SK-N-SH (cell line): ENCODE measurements at regions not wholly inside any gene's neighbourhood (a gene's known extent, or its start where the extent isn't known, plus 50 kb on each side); places are given as distances from the start of the nearest gene placed in this dataset.

ENCODE experiments used
- CTCF ChIA-PET: fragments of 300-600, 350-600 bp; formaldehyde crosslinking; extraction: SDS; loops from one replicate; lab custom pipeline; 2021; lab: Yijun Ruan, JAX
- POLR2A ChIA-PET: fragments of 350-600 bp; sonication (Branson Sonifier 250); formaldehyde crosslinking; extraction: SDS; loops from one replicate; lab custom pipeline; 2020; ENCODE audit warnings: antibody characterized with exemption, inconsistent platforms; lab: Yijun Ruan, JAX
- DNase-seq: peaks from one replicate; pipeline ENCODE4 v3.0.0; 2012
- H2AFZ ChIP-seq: fragments of 200-600 bp; sonication (generic); 2 replicates; pipeline ENCODE4 v1.8.1; 2016; ENCODE audit warnings: antibody characterized with exemption, mild to moderate bottlenecking, low read depth
- H3F3A ChIP-seq: fragments of 200-600 bp; sonication (generic); replicated peaks from 2 replicates; pipeline ENCODE3; 2016; ENCODE audit warnings: antibody characterized with exemption, mild to moderate bottlenecking; ENCODE audit not compliant: insufficient read depth
- H3K27ac ChIP-seq, 2 experiments: fragments of 200-500 bp in 1 of 2; fragments of 200-600 bp in 1 of 2; sonication (Bioruptor generic) in 1 of 2; sonication (generic), shearing (Covaris generic) in 1 of 2; 2 replicates each; pipeline versions ENCODE4 v1.5.1 to v1.6.1; 2014 to 2016; ENCODE audit warnings: low read depth in 2 of 2, inconsistent platforms in 1 of 2, low read length in 1 of 2, mild to moderate bottlenecking in 1 of 2, mixed read lengths in 1 of 2
- H3K27me3 ChIP-seq: fragments of 200-600 bp; sonication (generic), shearing (Covaris generic); 2 replicates; pipeline ENCODE4 v1.6.1; 2016; ENCODE audit warnings: mixed run types; ENCODE audit not compliant: insufficient read depth
- H3K36me3 ChIP-seq, 2 experiments: fragments of 200-500 bp in 1 of 2; fragments of 200-600 bp in 1 of 2; sonication (Bioruptor generic) in 1 of 2; sonication (generic) in 1 of 2; replicated peaks in 1 of 2; 2 replicates each; pipeline versions ENCODE3 to v1.5.1; 2014 to 2016; ENCODE audit warnings: low read length in 1 of 2, mild to moderate bottlenecking in 1 of 2; ENCODE audit not compliant: insufficient read depth in 2 of 2, control insufficient read depth in 1 of 2
- H3K4me1 ChIP-seq, 2 experiments: fragments of 200-500 bp in 1 of 2; fragments of 200-600 bp in 1 of 2; sonication (Bioruptor generic) in 1 of 2; sonication (generic), shearing (Covaris generic) in 1 of 2; 2 replicates each; pipeline versions ENCODE4 v1.5.1 to v1.6.1; 2014 to 2016; ENCODE audit warnings: low read depth in 1 of 2, low read length in 1 of 2, mixed run types in 1 of 2; ENCODE audit not compliant: insufficient read depth in 2 of 2, control insufficient read depth in 1 of 2
- H3K4me2 ChIP-seq: fragments of 200-600 bp; sonication (generic), shearing (Covaris generic); 2 replicates; pipeline ENCODE4 v1.6.1; 2017; ENCODE audit warnings: mixed run types
- H3K4me3 ChIP-seq, 2 experiments: fragments of 200-500 bp in 1 of 2; fragments of 200-600 bp in 1 of 2; sonication (Bioruptor generic) in 1 of 2; sonication (generic), shearing (Covaris generic) in 1 of 2; 2 replicates each; pipeline versions ENCODE4 v1.5.1 to v1.8.1; 2014 to 2016; ENCODE audit warnings: low read depth in 2 of 2, inconsistent platforms in 1 of 2, low read length in 1 of 2, mild to moderate bottlenecking in 1 of 2, mixed read lengths in 1 of 2, moderate library complexity in 1 of 2
- H3K79me2 ChIP-seq: fragments of 200-600 bp; sonication (generic); 2 replicates; pipeline ENCODE4 v1.8.1; 2017; ENCODE audit warnings: mild to moderate bottlenecking; ENCODE audit not compliant: insufficient read depth
- H3K9ac ChIP-seq: fragments of 200-600 bp; sonication (generic); 2 replicates; pipeline ENCODE4 v1.6.1; 2017; ENCODE audit warnings: mixed run types
- H3K9me2 ChIP-seq: fragments of 200-600 bp; sonication (generic); 2 replicates; pipeline ENCODE4 v1.6.1; 2017; ENCODE audit warnings: mixed run types
- H3K9me3 ChIP-seq: fragments of 200-600 bp; sonication (generic); 2 replicates; pipeline ENCODE4 v1.6.1; 2017; ENCODE audit warnings: mixed run types, mild to moderate bottlenecking, moderate library complexity
- H4K20me1 ChIP-seq: fragments of 200-600 bp; sonication (generic); 2 replicates; pipeline ENCODE4 v1.6.1; 2017; ENCODE audit warnings: mild to moderate bottlenecking, mixed run types; ENCODE audit not compliant: insufficient read depth
- CHD2 ChIP-seq: fragments of 150-350 bp; IDR thresholded peaks from 2 replicates; pipeline ENCODE4 v1.6.1; 2018; ENCODE audit warnings: low read length; ENCODE audit not compliant: partially characterized antibody
- EP300 ChIP-seq, 2 experiments: IDR thresholded peaks; 2 replicates each; pipeline versions ENCODE4 v1.4.0 to v1.6.1; 2012; ENCODE audit warnings: borderline replicate concordance in 1 of 2, low read depth in 1 of 2, low read length in 1 of 2
- FOXJ3 ChIP-seq: sonication (generic); formaldehyde crosslinking; IDR thresholded peaks from 2 replicates; pipeline ENCODE4 v1.5.1; 2020; ENCODE audit warnings: mild to moderate bottlenecking, missing genetic modification reagents
- GABPA ChIP-seq: IDR thresholded peaks from 2 replicates; pipeline ENCODE4 v1.4.0; 2012; ENCODE audit warnings: low read depth, mild to moderate bottlenecking
- GATA2 ChIP-seq: sonication (generic); formaldehyde crosslinking; IDR thresholded peaks from 2 replicates; pipeline ENCODE4 v1.5.0; 2020; ENCODE audit warnings: mild to moderate bottlenecking, missing genetic modification reagents
- JUND ChIP-seq: IDR thresholded peaks from 2 replicates; pipeline ENCODE4 v1.4.0; 2012
- MXI1 ChIP-seq: IDR thresholded peaks from 2 replicates; pipeline ENCODE4 v1.6.1; 2012; ENCODE audit warnings: mild to moderate bottlenecking, low read depth, low read length, improper control_type of control experiment
- NFIC ChIP-seq: IDR thresholded peaks from 2 replicates; pipeline ENCODE4 v1.4.0; 2012; ENCODE audit warnings: borderline replicate concordance
- NRF1 ChIP-seq: IDR thresholded peaks from 2 replicates; pipeline ENCODE4 v1.6.1; 2012; ENCODE audit warnings: low read depth, mild to moderate bottlenecking, low read length
- RCOR1 ChIP-seq: fragments of 150-350 bp; IDR thresholded peaks from 2 replicates; pipeline ENCODE4 v1.6.1; 2017; ENCODE audit warnings: antibody characterized with exemption, low read length
- RXRA ChIP-seq: IDR thresholded peaks from 2 replicates; pipeline ENCODE4 v1.4.0; 2012; ENCODE audit warnings: low read depth, mild to moderate bottlenecking, borderline replicate concordance
- SMC3 ChIP-seq: IDR thresholded peaks from 2 replicates; pipeline ENCODE4 v1.6.1; 2012; ENCODE audit warnings: low read depth, low read length, improper control_type of control experiment
- TCF12 ChIP-seq: IDR thresholded peaks from 2 replicates; pipeline ENCODE4 v1.4.0; 2012
- WGBS: methylation state at CpG from one replicate; pipeline ENCODE4 v1.1.6; 2017; ENCODE audit warnings: low lambda C conversion rate; 5-methylcytosine and 5-hydroxymethylcytosine counted together
- TF ChIP-seq, protein P1 (sequence below): IDR thresholded peaks from 2 replicates; pipeline ENCODE4 v1.4.0; 2012; ENCODE audit warnings: low read depth, borderline replicate concordance
- TF ChIP-seq, protein P2 (sequence below): fragments of 150-350 bp; IDR thresholded peaks from 2 replicates; pipeline ENCODE4 v1.6.1; 2017; ENCODE audit warnings: antibody characterized with exemption, low read length, low read depth, borderline replicate concordance
- TF ChIP-seq, protein P3 (sequence below): IDR thresholded peaks from 2 replicates; pipeline ENCODE4 v1.6.1; 2012; ENCODE audit warnings: mild to moderate bottlenecking, low read depth, low read length, moderate library complexity

DNA sequence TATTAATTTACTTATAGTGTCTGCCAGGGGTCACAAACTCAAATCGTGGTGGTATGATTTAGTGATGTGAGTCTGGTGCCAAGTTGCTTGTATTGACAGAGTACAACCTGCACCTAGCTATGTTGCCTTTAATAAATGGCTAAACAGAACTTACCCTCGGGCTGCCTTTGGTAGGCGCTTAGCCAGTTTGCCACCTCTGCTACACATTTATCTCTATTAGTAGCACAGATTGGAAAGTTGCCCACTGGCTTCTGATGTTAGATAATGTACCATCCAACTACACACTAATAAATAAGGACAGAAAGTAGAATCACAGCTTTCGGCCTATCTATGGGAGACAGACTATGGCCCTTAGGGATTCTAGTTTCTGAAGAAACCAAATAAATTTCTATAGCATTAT lies 368.4 kb downstream of the MAN2A1 start:
- H3K36me3 ChIP-seq: no peaks in the 10 kb centered on the region
- H3K9me2 ChIP-seq: no peaks in the 10 kb centered on the region
- no peaks in the 10 kb centered on the region for H3K9me3 ChIP-seq
- WGBS: 43% methylated on average over 4 of the region's 4 CpGs
- peak in 1 of 2 experiments; percentile 83; a peak in 2 of 4 replicates for TF ChIP-seq EP300 (IDR thresholded peaks at IDR 0.05; ENCODE audit: borderline replicate concordance in 1 of 2, low read depth in 1 of 2, low read length in 1 of 2)
- TF ChIP-seq RCOR1: peak; percentile 85
- TF ChIP-seq SMC3: no peak
- TF ChIP-seq, protein P1, sequence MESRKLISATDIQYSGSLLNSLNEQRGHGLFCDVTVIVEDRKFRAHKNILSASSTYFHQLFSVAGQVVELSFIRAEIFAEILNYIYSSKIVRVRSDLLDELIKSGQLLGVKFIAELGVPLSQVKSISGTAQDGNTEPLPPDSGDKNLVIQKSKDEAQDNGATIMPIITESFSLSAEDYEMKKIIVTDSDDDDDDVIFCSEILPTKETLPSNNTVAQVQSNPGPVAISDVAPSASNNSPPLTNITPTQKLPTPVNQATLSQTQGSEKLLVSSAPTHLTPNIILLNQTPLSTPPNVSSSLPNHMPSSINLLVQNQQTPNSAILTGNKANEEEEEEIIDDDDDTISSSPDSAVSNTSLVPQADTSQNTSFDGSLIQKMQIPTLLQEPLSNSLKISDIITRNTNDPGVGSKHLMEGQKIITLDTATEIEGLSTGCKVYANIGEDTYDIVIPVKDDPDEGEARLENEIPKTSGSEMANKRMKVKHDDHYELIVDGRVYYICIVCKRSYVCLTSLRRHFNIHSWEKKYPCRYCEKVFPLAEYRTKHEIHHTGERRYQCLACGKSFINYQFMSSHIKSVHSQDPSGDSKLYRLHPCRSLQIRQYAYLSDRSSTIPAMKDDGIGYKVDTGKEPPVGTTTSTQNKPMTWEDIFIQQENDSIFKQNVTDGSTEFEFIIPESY: no peak
- peak; percentile 49 for TF ChIP-seq NFIC
- TF ChIP-seq GABPA: no peak
- TF ChIP-seq, protein P2, sequence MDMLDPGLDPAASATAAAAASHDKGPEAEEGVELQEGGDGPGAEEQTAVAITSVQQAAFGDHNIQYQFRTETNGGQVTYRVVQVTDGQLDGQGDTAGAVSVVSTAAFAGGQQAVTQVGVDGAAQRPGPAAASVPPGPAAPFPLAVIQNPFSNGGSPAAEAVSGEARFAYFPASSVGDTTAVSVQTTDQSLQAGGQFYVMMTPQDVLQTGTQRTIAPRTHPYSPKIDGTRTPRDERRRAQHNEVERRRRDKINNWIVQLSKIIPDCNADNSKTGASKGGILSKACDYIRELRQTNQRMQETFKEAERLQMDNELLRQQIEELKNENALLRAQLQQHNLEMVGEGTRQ: no peak
- TF ChIP-seq TCF12: no peak
- TF ChIP-seq FOXJ3: 0 out of 2 replicates have a peak, but pooled peaks have one; percentile 61
- TF ChIP-seq, protein P3, sequence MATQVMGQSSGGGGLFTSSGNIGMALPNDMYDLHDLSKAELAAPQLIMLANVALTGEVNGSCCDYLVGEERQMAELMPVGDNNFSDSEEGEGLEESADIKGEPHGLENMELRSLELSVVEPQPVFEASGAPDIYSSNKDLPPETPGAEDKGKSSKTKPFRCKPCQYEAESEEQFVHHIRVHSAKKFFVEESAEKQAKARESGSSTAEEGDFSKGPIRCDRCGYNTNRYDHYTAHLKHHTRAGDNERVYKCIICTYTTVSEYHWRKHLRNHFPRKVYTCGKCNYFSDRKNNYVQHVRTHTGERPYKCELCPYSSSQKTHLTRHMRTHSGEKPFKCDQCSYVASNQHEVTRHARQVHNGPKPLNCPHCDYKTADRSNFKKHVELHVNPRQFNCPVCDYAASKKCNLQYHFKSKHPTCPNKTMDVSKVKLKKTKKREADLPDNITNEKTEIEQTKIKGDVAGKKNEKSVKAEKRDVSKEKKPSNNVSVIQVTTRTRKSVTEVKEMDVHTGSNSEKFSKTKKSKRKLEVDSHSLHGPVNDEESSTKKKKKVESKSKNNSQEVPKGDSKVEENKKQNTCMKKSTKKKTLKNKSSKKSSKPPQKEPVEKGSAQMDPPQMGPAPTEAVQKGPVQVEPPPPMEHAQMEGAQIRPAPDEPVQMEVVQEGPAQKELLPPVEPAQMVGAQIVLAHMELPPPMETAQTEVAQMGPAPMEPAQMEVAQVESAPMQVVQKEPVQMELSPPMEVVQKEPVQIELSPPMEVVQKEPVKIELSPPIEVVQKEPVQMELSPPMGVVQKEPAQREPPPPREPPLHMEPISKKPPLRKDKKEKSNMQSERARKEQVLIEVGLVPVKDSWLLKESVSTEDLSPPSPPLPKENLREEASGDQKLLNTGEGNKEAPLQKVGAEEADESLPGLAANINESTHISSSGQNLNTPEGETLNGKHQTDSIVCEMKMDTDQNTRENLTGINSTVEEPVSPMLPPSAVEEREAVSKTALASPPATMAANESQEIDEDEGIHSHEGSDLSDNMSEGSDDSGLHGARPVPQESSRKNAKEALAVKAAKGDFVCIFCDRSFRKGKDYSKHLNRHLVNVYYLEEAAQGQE: no peak
- TF ChIP-seq GATA2 (CRISPR knock-in tag): peak; percentile 96
- TF ChIP-seq RXRA: no peak
- TF ChIP-seq JUND: no peak
- no peak for TF ChIP-seq NRF1
- TF ChIP-seq CHD2: peak; percentile 50
- no peak for TF ChIP-seq MXI1
- TF ChIP-seq, all 33 proteins: peak for 6
- Histone ChIP-seq H3K9ac (no peak overlapping the region), H3F3A (peaks cover 2% of the 10 kb centered on the region), H3K4me2 (no peak overlapping the region), H3K4me1 (peaks cover 7 to 8% of the 10 kb centered on the region in 2 experiments; a peak in 3 of 4 replicates), H3K27ac (no peak overlapping the region), H3K4me3 (no peak overlapping the region), H4K20me1 (no peaks in the 10 kb centered on the region), H3K27me3 (no peaks in the 10 kb centered on the region), H2AFZ (no peak overlapping the region), H3K79me2 (no peaks in the 10 kb centered on the region)
- ChIA-PET POLR2A (no interaction called here), CTCF (interaction anchor here (1.0 to 3.9 kb wide), 7 partner anchors 9 to 1419 kb away, joined by 3 to 11 read pairs (median 4); no protein-coding TSS in a partner anchor)
- DNase-seq: peak; percentile 9
